GM18498 (cell line): ENCODE measurements at regions not wholly inside any gene's neighbourhood (a gene's known extent, or its start where the extent isn't known, plus 50 kb on each side); places are given as distances from the start of the nearest gene placed in this dataset.

Source experiments
- ATAC-seq: cut with Tn5 transposase; IDR thresholded peaks from one replicate; pipeline ENCODE4 v1.9.1; 2021; ENCODE audit warnings: mild to moderate bottlenecking, moderate library complexity; ENCODE audit not compliant: unreplicated experiment

DNA sequence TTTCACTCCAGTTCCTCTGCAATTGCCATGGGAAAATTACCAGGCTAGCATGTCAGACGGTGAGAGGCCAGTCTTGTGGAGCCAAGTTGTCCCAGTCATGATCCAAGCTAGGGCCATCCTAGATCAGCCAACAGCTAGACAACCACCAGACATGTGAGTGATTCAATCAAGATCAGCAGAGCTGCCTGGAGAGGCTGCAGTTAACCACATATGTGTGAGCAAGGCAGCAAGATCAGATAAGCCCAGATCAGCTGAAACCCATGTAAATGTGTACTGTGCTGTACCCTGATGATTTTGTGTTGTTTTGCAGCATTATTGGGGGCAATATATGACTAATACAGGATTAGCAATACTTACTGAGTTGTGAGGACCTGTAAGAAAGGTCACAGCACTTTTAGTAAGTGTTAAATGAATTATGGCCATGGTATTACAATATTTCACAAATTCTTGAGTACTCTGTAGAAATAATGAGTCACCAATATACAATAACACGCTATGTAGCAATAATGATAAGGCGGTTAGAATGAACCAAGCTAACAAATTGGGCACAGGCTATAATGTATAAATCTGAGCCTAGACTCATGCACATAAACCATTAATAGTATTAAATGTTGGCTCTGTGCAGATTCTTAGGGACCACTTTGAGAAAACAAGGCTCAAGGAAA lies 91.4 kb downstream of the SUDS3 start:
- no peak for ATAC-seq

DNA sequence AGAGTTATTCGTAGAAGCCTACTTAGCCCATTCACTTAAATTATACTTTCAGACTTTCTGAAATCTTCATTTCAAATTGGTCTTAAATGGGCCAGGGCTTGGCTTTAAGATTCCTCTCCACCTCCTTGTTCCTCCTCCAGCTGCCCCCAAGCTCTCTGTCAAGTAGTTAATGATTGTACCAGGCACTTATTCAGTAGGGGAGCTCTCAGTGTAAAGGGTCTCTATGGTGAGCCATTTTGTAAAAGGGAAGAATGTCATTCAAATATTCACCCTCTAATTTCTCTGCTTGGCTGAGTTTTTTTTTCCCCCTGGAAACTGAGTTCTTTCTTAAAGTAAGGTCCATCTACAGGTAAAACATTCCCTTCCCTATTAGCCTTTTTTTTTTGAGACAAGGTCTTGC lies 96.6 kb downstream of the SUDS3 start:
- no peak for ATAC-seq

DNA sequence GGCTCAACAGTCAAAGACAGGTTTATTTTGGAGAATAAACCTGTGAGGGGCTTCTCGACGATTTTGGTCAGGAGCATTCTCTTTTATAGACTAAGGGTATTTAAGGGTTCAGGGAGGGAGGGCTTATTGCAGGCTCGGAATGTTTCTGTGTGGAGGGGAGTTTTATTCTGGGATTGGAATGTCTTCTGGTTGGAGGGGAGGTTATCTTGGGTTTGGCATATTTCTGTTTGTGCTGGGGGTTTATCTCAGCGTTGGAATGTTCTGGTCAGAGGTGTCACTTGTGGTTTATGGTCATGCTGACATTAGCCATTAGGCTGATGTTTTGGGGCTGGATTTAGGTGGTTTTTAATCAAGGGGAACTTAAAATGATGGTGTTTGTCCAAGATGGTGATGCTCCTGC lies 103.9 kb downstream of the SUDS3 start:
- ATAC-seq: no peak

DNA sequence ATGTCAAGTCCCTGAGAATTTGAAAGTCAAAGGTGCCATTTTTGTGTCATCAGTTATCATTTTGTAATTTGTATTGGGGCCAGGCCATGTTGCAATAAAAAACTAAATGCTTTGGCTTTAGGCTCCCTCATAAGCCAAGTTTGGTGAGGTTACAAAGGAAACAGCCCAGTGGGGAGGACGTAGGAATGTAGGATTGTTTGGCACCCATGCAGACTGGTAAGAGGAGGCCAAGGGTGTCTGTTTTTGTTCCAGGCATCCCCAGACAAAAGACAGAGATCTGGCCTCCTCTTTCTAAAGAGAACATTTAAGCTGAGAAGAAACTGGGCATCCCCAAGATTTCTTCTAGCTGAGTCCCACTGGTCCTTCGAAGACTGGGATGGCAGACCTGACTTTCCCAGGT lies 111.7 kb downstream of the SUDS3 start:
- ATAC-seq: no peak

DNA sequence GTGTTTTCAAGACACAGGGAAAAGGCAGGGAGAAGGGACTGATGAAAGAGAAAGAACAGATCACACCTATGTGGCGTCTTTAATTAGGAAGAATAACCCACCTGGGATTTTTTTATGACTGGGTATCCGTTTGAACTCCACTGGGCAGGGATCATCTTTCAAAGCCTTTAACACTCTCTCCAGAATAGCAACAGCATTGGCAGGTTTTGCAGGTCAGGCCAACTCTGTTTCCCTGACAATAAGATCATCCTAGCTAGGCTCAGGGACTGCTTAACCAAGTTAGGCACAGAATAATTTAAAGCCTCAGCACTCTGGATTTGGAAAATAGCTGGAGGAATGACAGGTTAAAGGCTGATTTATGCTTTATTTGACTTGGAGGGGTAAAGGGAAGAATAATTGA lies 117.6 kb downstream of the SUDS3 start:
- no peak for ATAC-seq

DNA sequence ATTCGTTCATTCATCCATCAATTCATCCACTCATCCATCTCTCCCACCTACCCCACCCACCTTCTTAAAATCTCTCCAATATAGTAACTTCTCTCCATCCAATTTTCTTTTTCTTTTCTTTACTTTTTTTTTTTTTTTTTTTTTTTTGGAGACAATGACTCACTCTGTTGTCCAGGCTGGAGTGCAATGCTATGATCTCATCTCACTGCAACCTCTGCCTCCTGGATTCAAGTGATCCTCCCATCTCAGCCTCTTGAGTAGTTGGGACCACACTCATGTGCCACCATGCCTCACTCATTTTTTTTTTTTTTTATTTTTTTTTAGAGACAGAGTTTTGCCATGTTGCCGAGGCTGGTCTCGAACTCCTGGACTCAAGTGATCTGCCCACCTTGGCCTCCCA lies 118.4 kb downstream of the SUDS3 start:
- no peak for ATAC-seq

DNA sequence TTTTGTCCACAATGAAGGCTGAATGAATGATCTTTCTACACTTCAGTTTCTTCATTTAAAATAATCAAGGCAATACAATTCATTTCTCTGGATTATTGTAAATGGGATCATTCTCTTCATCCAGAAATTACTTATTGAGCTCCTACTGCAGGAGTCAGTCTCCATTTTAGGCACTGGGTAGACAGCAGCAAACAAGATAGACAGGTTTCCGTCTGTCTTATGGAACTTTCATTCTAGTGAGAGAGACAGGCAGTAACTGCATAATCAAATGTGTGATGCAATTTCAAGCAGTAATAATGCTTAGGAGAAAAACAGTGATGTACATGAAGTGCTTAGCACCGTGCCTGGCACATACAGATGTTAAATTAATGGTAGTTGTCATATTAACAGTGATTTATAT lies 118.9 kb downstream of the SUDS3 start:
- no peak for ATAC-seq

DNA sequence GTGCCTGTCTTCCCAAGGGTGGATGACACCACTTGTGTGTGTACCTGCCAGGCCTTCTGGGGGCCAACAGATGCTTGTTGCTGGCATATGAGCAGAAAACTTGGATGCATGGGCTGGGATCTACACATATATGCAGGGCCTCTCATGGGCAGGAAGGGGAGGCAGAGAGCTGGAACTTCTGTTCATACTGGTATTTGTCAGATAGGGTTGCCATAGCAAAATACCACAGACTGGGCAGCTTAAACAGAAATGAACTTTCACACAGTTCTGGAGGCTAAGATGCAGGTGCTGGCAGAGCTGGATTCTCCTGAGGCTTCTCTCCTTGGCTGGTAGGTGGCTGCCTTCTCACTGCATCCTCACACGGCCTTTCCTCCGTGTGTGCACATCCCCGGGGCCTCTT lies 121.8 kb downstream of the SUDS3 start:
- ATAC-seq: no peak

DNA sequence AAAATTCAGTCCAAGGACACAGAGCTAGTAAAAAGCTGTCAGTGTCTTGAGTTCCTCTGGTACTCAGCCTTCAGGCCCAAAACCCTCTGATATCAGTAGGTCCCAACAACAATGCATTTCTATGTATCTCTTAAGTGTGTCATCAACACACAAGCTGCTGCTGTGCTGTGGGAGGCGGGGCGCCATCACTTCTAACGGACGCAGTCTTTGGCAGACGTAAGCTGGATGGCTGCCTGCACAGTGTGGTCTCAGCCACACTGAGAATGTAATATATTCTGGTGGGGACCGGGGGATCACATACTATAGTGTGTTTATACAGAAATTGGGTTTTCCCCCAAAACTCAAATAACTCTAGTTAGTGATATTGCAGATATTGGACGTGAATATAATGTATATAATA lies 123.9 kb downstream of the SUDS3 start:
- ATAC-seq: no peak

DNA sequence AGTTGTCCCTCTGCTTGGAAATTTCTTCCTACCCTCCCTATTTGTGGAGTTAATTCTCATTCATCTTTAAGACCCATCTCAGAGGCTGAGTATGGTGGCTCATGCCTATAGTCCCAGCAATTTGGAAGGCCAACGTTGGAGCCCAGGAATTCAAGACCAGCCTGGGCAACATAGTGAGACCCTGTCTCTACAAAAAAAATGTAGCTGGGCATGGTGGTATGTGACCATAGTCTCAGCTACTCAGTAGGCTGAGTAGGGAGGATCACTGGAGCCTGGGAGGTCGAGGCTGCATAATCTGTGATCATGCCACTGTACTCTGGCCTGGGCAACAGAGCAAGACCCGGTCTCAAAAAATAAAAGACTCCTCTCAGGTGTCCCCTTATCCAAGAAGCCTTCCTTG lies 125.1 kb downstream of the SUDS3 start:
- no peak for ATAC-seq

DNA sequence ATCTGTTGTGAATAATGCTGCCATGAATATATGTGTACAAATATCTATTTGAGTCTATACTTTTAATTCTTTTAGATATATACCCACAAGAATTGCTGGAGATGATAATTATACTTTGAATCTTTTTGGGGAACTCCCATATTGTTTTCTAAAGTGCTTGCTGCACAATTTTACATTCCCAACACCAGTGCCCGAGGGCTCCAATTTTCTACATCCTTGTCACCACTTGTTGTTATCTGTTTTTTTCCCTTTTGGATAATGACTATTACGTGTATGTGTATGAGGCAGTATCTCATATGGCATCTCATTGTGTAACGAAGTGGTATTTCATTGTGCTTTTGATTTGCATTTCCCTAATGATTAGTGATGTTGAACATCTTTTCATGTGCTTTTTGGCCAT lies 127.1 kb downstream of the SUDS3 start:
- ATAC-seq: no peak

DNA sequence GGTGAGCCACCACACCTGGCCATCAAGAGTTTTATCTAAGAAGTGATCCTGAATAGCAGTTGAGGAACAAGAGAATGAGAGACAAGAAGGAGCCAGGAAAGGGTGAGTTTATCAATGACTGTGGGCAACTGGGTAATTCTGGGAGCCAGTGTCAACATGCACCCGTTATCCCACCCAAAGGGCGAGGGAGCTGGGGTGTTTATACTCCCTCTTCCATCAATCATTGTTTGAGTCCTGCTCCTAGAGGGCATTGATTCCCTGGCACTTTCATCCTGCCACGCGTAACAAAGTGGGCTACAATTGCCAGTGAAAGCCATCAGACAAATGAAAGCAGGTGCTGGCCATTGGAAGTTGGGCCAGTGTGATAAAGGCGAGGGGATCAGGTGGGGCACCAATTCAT lies 136.3 kb downstream of the SUDS3 start:
- no peak for ATAC-seq

DNA sequence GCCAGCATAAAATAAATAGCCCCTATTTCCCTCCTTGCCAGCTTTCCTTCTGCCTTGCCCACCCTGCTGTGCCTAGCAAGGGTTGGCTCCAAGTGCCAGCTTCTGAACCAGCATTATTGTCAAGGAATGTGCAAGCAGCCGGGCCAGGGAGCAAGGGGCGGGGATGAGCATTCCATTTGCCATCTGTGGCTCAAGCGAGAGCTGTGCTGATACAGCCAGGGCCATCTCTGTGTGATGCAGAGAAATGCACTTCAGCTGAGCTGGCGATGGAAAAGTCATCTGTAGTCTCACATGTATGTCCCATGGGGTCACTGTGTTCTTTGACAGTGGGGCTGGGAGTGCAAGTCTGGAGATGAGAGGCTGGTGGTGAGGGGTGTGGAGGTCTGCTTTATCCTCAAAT lies 137.3 kb downstream of the SUDS3 start:
- no peak for ATAC-seq

DNA sequence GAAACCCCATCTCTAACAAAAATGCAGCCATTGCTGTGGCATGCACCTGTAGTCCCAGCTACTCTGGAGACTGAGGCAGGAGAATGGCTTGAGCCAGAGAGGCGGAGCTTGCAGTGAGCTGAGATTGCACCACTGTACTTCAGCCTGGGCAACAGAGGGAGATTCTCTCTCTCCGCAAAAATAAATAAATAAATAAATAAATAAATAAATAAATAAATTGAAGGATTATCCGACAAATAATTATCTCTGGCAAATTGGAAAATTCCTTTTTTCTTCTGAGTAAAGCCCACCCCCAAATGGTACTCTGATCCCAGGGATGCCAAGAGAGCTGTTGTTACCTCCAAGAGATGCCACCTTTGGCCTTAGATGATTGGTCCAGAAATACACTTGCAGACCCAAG lies 137.9 kb downstream of the SUDS3 start:
- ATAC-seq: no peak

DNA sequence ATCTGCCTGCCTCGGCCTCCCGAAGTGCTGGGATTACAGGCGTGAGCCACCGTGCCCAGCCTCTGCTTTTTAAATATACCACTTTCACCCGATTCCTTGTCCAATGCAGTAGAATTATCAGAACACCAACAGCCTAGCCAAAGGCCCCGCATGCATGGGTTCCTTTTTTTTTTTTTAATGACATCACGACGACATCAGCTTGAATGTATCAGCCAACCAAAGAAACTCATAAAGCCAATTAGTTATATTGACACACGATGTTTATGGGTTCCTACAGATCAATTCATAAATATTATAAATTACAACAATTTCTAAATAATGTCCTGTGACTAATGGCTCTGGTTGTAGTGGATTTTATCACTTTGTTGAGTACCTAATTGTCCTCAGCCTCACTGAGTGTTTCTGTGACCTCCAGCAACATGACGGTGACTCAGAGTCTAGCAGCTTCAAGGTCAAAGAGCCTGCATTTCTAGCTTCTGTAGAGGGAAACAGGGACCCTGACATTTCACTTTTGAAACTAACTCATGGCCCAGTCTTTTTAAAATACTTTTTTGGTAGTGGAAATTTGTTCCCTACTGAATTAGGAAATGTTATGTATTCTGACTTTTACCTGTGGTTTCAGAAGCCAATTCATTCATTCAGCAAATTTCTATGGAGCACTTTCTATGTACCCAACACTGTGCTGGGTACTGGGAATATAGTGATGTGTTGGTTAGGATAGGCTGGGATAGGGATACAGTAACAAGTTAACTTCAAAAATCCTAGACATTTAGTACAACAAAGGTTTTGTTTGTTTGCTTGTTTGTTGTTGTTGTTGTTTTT lies 144.1 kb downstream of the SUDS3 start:
- no peak for ATAC-seq

DNA sequence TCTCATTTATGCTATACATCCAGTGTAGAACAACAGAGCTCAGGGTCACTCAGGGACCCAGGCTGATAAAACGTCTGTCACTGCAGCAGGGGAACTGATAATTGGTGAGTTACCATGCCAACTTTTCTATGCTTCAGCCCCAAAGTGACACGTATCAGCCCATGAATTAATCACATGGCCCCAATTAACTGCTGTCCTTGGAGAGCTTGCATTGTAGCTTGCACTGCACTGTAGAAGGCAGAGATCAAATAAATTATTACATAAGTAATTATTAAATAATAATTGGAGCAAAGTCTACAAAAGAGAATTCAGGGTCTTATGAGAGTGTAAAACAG lies 144.6 kb downstream of the SUDS3 start:
- ATAC-seq: no peak

DNA sequence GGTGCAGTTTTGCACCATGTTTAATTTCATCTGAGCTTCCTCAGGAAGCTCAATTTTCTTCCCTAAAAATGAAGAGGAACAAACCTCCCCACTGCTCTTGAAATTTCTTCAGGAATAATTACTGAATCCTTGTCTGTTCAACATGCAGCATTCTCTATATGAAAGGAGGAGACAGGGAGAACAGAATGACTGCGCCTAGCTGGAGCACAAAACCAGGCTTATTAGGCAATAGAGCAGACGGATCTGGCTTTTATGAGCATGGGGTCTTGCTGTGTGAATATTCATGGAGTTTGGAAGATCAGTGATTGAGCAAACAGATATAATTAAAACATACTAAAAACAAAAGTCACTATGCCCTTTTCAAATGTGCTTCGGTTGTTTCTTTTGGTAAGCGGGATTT lies 148.1 kb downstream of the SUDS3 start:
- no peak for ATAC-seq

DNA sequence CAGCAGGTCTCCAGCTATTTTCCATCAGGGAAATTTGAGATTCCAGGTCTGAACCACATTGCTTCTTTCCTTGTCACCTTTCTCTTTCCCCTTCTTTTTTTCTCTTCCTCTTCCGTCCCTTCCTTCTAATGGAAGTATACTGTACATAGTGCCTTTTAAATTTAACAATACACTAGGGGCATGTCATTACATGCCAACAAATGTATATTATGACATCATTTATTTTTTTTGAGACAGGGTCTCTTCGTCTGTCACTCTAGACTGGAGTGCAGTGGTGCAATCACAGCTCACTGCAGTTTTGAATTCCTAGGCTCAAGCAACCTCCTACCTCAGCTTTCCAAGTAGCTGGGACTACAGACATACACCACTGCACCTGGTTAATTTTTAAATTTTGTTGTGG lies 148.9 kb downstream of the SUDS3 start:
- ATAC-seq: no peak

DNA sequence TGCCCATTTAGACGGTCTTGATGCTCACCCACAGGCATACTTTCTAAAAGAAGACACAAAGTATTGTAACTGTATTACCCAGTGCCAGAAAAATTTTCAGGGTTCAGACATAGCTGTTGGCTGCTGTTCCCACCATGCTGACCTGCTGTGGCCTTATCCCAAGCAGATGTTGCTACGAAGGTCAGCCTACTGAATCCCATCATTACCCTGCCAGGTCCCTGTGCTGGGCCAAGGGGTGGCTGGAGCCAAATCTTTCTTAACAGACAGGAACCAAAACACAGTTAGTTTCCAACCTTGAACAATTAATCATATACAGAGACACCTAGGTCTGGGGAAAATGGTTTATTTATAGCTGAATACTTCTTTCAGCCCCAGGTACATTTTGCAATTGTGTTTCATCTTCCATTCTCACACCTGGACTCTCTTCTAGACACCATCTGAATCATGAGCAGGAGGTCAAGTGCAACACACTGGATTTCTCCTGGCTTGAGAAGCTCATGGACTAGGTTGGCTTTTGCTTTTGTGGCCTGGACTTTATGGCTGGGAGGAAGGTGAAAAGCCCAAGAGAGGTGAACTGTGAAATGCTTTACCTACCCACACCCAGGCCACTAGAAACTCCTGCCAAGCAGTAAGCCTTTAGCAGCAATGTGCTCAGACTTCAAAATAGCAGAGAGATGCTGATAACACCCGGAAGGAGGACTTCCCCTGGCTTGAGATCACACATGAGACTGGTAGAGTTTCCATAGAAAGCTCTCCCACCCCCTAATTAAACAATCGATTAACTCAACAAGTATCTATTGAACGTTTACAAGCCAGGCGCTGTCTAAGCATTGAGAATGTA lies 150.1 kb downstream of the SUDS3 start:
- ATAC-seq: no peak

DNA sequence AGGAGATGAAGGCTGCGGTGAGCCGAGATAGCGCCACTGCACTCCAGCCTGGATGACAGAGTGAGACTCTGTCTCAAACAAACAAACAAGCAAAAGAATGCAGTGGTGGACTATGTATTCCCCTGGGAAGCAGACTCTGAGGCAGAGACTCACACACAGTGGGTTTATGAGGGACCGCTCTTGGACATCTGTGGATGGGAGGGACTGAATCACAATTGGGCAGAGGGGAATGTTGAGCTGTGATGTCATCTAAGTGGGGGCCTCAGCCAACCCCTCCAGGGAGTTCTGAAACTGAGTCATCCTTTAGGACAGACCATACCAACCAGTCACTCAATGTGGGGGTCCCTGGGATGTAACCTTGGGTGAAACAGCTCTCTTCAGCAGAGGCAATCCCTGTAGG lies 151.0 kb downstream of the SUDS3 start:
- ATAC-seq: no peak

DNA sequence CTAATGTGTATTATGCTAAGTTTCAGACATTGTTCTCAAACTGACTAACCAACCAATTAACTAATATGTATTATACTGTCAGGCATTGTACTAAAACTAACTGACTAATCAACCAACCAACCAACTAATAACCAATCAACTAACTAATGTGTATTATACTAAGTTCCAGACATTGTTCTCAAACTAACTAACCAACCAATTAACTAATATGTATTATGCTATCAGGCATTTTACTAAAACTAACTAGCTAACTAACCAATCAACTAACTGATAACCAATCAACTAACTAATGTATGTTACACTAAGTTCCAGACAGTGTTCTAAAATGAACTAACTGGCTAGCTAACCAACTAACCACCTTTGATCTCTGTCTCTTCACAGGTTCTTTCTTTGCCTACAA lies 152.3 kb downstream of the SUDS3 start:
- ATAC-seq: no peak

DNA sequence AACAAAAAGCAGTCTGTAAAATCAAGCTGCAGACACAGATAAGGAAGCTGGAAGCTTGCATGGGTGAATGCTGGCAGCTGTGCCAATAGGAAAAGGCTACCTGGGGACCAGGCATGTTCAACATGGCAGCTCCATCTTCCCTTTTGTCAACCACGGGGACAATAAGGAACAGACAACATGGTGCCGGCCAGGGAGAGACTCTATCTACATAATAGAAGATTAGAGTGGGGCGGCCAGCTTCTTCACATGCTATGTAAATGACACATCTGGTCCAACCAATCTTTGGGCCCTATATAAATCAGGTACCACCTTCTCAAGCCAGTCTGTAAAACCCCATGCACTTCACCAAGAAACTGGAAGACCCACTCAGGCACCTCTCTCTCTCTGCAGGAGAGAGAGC lies 157.6 kb downstream of the SUDS3 start:
- no peak for ATAC-seq
